HUES48 (cell line): ENCODE measurements at regions not wholly inside any gene's neighbourhood (a gene's known extent, or its start where the extent isn't known, plus 50 kb on each side); places are given as distances from the start of the nearest gene placed in this dataset.
"Not testable (repeated sequence)": the region's sequence is repeated elsewhere in the genome, so short reads cannot be mapped to it uniquely, and the experiment has no call there.

Experiments used
- H3K27ac ChIP-seq: one replicate; pipeline ENCODE4 v1.7.0; 2013; ENCODE audit warnings: low read depth, low read length, inconsistent platforms
- H3K27me3 ChIP-seq: 2 replicates; pipeline ENCODE4 v1.6.1; 2013; ENCODE audit warnings: mild to moderate bottlenecking, low read length; ENCODE audit not compliant: control insufficient read depth, insufficient read depth
- H3K36me3 ChIP-seq: 2 replicates; pipeline ENCODE4 v1.6.1; 2013; ENCODE audit warnings: low read length; ENCODE audit not compliant: control insufficient read depth, insufficient read depth
- H3K4me1 ChIP-seq: 2 replicates; pipeline ENCODE4 v1.6.1; 2013; ENCODE audit warnings: mild to moderate bottlenecking, low read length; ENCODE audit not compliant: control insufficient read depth, insufficient read depth
- H3K4me3 ChIP-seq: 2 replicates; pipeline ENCODE4 v1.5.1; 2013; ENCODE audit warnings: mild to moderate bottlenecking, low read depth, low read length
- H3K9ac ChIP-seq: 2 replicates; pipeline ENCODE4 v1.6.1; 2013; ENCODE audit warnings: mild to moderate bottlenecking, low read depth, low read length, moderate library complexity
- H3K9me3 ChIP-seq: 2 replicates; pipeline ENCODE4 v1.6.1; 2013; ENCODE audit warnings: low read length; ENCODE audit not compliant: control insufficient read depth, insufficient read depth

- no peak overlapping the region for H3K9ac ChIP-seq
- no peak overlapping the region for H3K27ac ChIP-seq
- H3K4me3 ChIP-seq, result no peak overlapping the region
- no peaks in the 10 kb centered on the region for H3K36me3 ChIP-seq
- H3K9me3 ChIP-seq, result no peaks in the 10 kb centered on the region
- H3K4me1 ChIP-seq, result no peaks in the 10 kb centered on the region
- H3K27me3 ChIP-seq, result no peaks in the 10 kb centered on the region
Observed at GRCh38 chr9:22170556-22170955, 161.5 kb upstream of the CDKN2B start.

GRCh38 chr9:22170990-22171670, 162.0 kb upstream of the CDKN2B start:
- no peak overlapping the region for H3K4me3 ChIP-seq
- no peaks in the 10 kb centered on the region for H3K4me1 ChIP-seq
- H3K27me3 ChIP-seq, result no peaks in the 10 kb centered on the region
- no peak overlapping the region for H3K9ac ChIP-seq
- H3K27ac ChIP-seq, result no peak overlapping the region
- H3K36me3 ChIP-seq, result no peaks in the 10 kb centered on the region
- peaks cover under 1% of the 10 kb centered on the region; the same call in 1 of the 2 replicates for H3K9me3 ChIP-seq

- Histone ChIP-seq H3K36me3 (no peaks in the 10 kb centered on the region), H3K27me3 (no peaks in the 10 kb centered on the region), H3K27ac (no peak overlapping the region), H3K9me3 (peaks cover 5% of the 10 kb centered on the region; the same call in 1 of the 2 replicates), H3K9ac (no peak overlapping the region), H3K4me3 (no peak overlapping the region), H3K4me1 (no peaks in the 10 kb centered on the region)
Observed at GRCh38 chr9:22171691-22172090, 162.6 kb upstream of the CDKN2B start.

GRCh38 chr9:22173908-22174307, 164.8 kb upstream of the CDKN2B start:
- Histone ChIP-seq H3K4me1 (no peaks in the 10 kb centered on the region), H3K27me3 (no peaks in the 10 kb centered on the region), H3K9me3 (peaks cover 5% of the 10 kb centered on the region; the same call in 1 of the 2 replicates), H3K9ac (no peak overlapping the region), H3K36me3 (no peaks in the 10 kb centered on the region), H3K27ac (no peak overlapping the region), H3K4me3 (no peak overlapping the region)

GRCh38 chr9:22175972-22176545, 167.0 kb upstream of the CDKN2B start:
- no peak overlapping the region for H3K27ac ChIP-seq
- no peaks in the 10 kb centered on the region for H3K4me1 ChIP-seq
- H3K36me3 ChIP-seq, result no peaks in the 10 kb centered on the region
- no peak overlapping the region for H3K4me3 ChIP-seq
- peaks cover 5% of the 10 kb centered on the region; the same call in 1 of the 2 replicates for H3K9me3 ChIP-seq
- no peaks in the 10 kb centered on the region for H3K27me3 ChIP-seq
- H3K9ac ChIP-seq, result no peak overlapping the region

- not testable (repeated sequence) for H3K4me1 ChIP-seq, H3K9me3 ChIP-seq, H3K9ac ChIP-seq, H3K27me3 ChIP-seq, H3K36me3 ChIP-seq, H3K27ac ChIP-seq, H3K4me3 ChIP-seq
Observed at GRCh38 chr9:22181021-22181420, 171.9 kb upstream of the CDKN2B start.

GRCh38 chr9:22189471-22189870, 180.4 kb upstream of the CDKN2B start:
- H3K27ac ChIP-seq, result no peak overlapping the region
- H3K27me3 ChIP-seq, result no peaks in the 10 kb centered on the region
- no peaks in the 10 kb centered on the region for H3K36me3 ChIP-seq
- no peaks in the 10 kb centered on the region for H3K9me3 ChIP-seq
- no peak overlapping the region for H3K9ac ChIP-seq
- H3K4me1 ChIP-seq, result no peaks in the 10 kb centered on the region
- no peak overlapping the region for H3K4me3 ChIP-seq

GRCh38 chr9:22197000-22197399, 187.9 kb upstream of the CDKN2B start:
- not testable (repeated sequence) for H3K36me3 ChIP-seq, H3K4me3 ChIP-seq, H3K9me3 ChIP-seq, H3K9ac ChIP-seq, H3K4me1 ChIP-seq, H3K27me3 ChIP-seq, H3K27ac ChIP-seq

GRCh38 chr9:22198681-22199080, 189.6 kb upstream of the CDKN2B start:
- Histone ChIP-seq H3K9ac (no peak overlapping the region), H3K36me3 (no peaks in the 10 kb centered on the region), H3K9me3 (0 out of 2 replicates have a peak, but pooled peaks cover 7% of the 10 kb centered on the region), H3K27me3 (no peaks in the 10 kb centered on the region), H3K4me3 (no peak overlapping the region), H3K27ac (no peak overlapping the region), H3K4me1 (no peaks in the 10 kb centered on the region)

GRCh38 chr9:22201256-22201655, 192.2 kb upstream of the CDKN2B start:
- Histone ChIP-seq H3K4me3 (no peak overlapping the region), H3K9ac (no peak overlapping the region), H3K27ac (no peak overlapping the region), H3K36me3 (no peaks in the 10 kb centered on the region), H3K9me3 (0 out of 2 replicates have a peak, but pooled peaks cover 7% of the 10 kb centered on the region), H3K4me1 (no peaks in the 10 kb centered on the region), H3K27me3 (no peaks in the 10 kb centered on the region)

- Histone ChIP-seq H3K27ac (no peak overlapping the region), H3K9me3 (0 out of 2 replicates have a peak, but pooled peaks cover under 1% of the 10 kb centered on the region), H3K9ac (no peak overlapping the region), H3K27me3 (no peaks in the 10 kb centered on the region), H3K4me3 (no peak overlapping the region), H3K36me3 (no peaks in the 10 kb centered on the region), H3K4me1 (no peaks in the 10 kb centered on the region)
Observed at GRCh38 chr9:22203371-22204138, 194.4 kb upstream of the CDKN2B start.
